IMR-90 (cell line): ENCODE measurements at regions not wholly inside any gene's neighbourhood (a gene's known extent, or its start where the extent isn't known, plus 50 kb on each side); places are given as distances from the start of the nearest gene placed in this dataset.

Experiments used
- ATAC-seq: fragments of 200-7000 bp; cut with Tn5 transposase; 2 replicates; pipeline ENCODE4 v1.9.1; 2020; ENCODE audit warnings: low read depth, mild to moderate bottlenecking, moderate library complexity
- BruUV-seq: library from RNA; stranded (reverse); fragments of 400-500 nt; replicated peaks from 2 replicates; lab custom pipeline; 2021; lab: Mats Ljungman, UMichigan
- CTCF ChIA-PET: fragments of 300-600 bp; formaldehyde crosslinking; extraction: SDS; loops from one replicate; lab custom pipeline; 2021; ENCODE audit warnings: antibody characterized with exemption; lab: Yijun Ruan, JAX
- POLR2A ChIA-PET: fragments of 300-600 bp; sonication (Branson Sonifier 250); formaldehyde crosslinking; loops from one replicate; lab custom pipeline; 2022; ENCODE audit warnings: antibody characterized with exemption; ENCODE audit not compliant: unreplicated experiment; lab: Charles Lee
- DNase-seq: peaks from one replicate; pipeline ENCODE4 v3.0.0; 2013
- H2AFZ ChIP-seq: replicated peaks from 2 replicates; pipeline ENCODE3; 2013; ENCODE audit warnings: low read length, mild to moderate bottlenecking; ENCODE audit not compliant: poor library complexity
- H2AK5ac ChIP-seq: 2 replicates; pipeline ENCODE4 v1.6.1; 2013; ENCODE audit warnings: low read depth, low read length, inconsistent platforms
- H2AK9ac ChIP-seq: replicated peaks from 2 replicates; pipeline ENCODE3; 2013; ENCODE audit warnings: mild to moderate bottlenecking, low read depth, low read length, moderate library complexity; ENCODE audit not compliant: poor library complexity
- H2BK120ac ChIP-seq: 2 replicates; pipeline ENCODE4 v1.6.1; 2013; ENCODE audit warnings: low read depth, low read length, inconsistent platforms
- H2BK15ac ChIP-seq: 3 replicates; pipeline ENCODE4 v1.6.1; 2013; ENCODE audit warnings: low read depth, low read length, inconsistent platforms
- H2BK20ac ChIP-seq: 2 replicates; pipeline ENCODE4 v1.6.1; 2013; ENCODE audit warnings: low read depth, mild to moderate bottlenecking, inconsistent platforms, low read length, moderate library complexity
- H2BK5ac ChIP-seq: 2 replicates; pipeline ENCODE4 v1.6.1; 2013; ENCODE audit warnings: mild to moderate bottlenecking, low read depth, low read length, inconsistent platforms; ENCODE audit not compliant: poor library complexity, severe bottlenecking
- H3K14ac ChIP-seq: replicated peaks from 2 replicates; pipeline ENCODE4 v1.6.1; 2013; ENCODE audit warnings: low read depth, low read length, inconsistent platforms
- H3K18ac ChIP-seq: 2 replicates; pipeline ENCODE4 v1.6.1; 2013; ENCODE audit warnings: low read depth, low read length, control low read depth
- H3K23ac ChIP-seq: 2 replicates; pipeline ENCODE4 v1.6.1; 2013; ENCODE audit warnings: low read depth, low read length, inconsistent platforms
- H3K27ac ChIP-seq: 2 replicates; pipeline ENCODE4 v1.5.1; 2013; ENCODE audit warnings: mild to moderate bottlenecking, control low read depth, low read length; ENCODE audit not compliant: insufficient read depth
- H3K27me3 ChIP-seq: 2 replicates; pipeline ENCODE4 v1.6.1; 2013; ENCODE audit warnings: low read length; ENCODE audit not compliant: control insufficient read depth, insufficient read depth
- H3K36me3 ChIP-seq: 2 replicates; pipeline ENCODE4 v1.6.1; 2013; ENCODE audit warnings: low read length, mixed read lengths; ENCODE audit not compliant: control insufficient read depth, insufficient read depth
- H3K4ac ChIP-seq: 2 replicates; pipeline ENCODE4 v1.6.1; 2013; ENCODE audit warnings: low read depth, low read length, inconsistent platforms
- H3K4me1 ChIP-seq: 2 replicates; pipeline ENCODE4 v1.6.1; 2013; ENCODE audit warnings: low read length, mixed read lengths; ENCODE audit not compliant: control insufficient read depth, insufficient read depth
- H3K4me2 ChIP-seq: 2 replicates; pipeline ENCODE4 v1.6.1; 2013; ENCODE audit warnings: low read depth, mild to moderate bottlenecking, control low read depth, low read length, moderate library complexity
- H3K4me3 ChIP-seq: 2 replicates; pipeline ENCODE4 v1.5.1; 2013; ENCODE audit warnings: low read depth, mild to moderate bottlenecking, control low read depth, low read length, moderate library complexity; ENCODE audit not compliant: insufficient read depth
- H3K56ac ChIP-seq: 2 replicates; pipeline ENCODE4 v1.6.1; 2013; ENCODE audit warnings: low read length, inconsistent platforms; ENCODE audit not compliant: insufficient read depth; ENCODE audit errors: extremely low read depth
- H3K79me1 ChIP-seq, 2 experiments: 2 replicates each; pipeline ENCODE4 v1.6.1; 2013; ENCODE audit warnings: low read length in 2 of 2, inconsistent platforms in 1 of 2, low read depth in 1 of 2
- H3K9ac ChIP-seq: 2 replicates; pipeline ENCODE4 v1.6.1; 2013; ENCODE audit warnings: low read depth, low read length, control low read depth
- H3K9me1 ChIP-seq: 2 replicates; pipeline ENCODE4 v1.6.1; 2013; ENCODE audit warnings: low read length, inconsistent platforms; ENCODE audit not compliant: insufficient read depth
- H3K9me3 ChIP-seq: 2 replicates; pipeline ENCODE4 v1.6.1; 2013; ENCODE audit warnings: low read length; ENCODE audit not compliant: control insufficient read depth, insufficient read depth
- H4K20me1 ChIP-seq: 2 replicates; pipeline ENCODE4 v1.6.1; 2013; ENCODE audit warnings: low read length, inconsistent platforms; ENCODE audit not compliant: insufficient read depth
- H4K5ac ChIP-seq: 2 replicates; pipeline ENCODE4 v1.6.1; 2013; ENCODE audit warnings: mild to moderate bottlenecking, low read depth, low read length, control low read depth
- H4K8ac ChIP-seq, 2 experiments: 2 replicates each; pipeline ENCODE4 v1.6.1; 2013; ENCODE audit warnings: low read depth in 2 of 2, low read length in 2 of 2, control low read depth in 1 of 2, inconsistent platforms in 1 of 2
- H4K91ac ChIP-seq: 2 replicates; pipeline ENCODE4 v1.6.1; 2013; ENCODE audit warnings: low read depth, low read length, inconsistent platforms; ENCODE audit not compliant: insufficient read depth
- CEBPB ChIP-seq: IDR thresholded peaks from 2 replicates; pipeline ENCODE4 v1.6.1; 2012; ENCODE audit warnings: low read depth, low read length, improper control_type of control experiment
- CHD1 ChIP-seq: IDR thresholded peaks from 2 replicates; pipeline ENCODE4 v1.6.1; 2012; ENCODE audit warnings: low read depth, low read length, improper control_type of control experiment
- ELK1 ChIP-seq: fragments of 150-350 bp; IDR thresholded peaks from 2 replicates; pipeline ENCODE4 v1.6.1; 2016; ENCODE audit warnings: low read depth, mild to moderate bottlenecking, low read length, moderate library complexity, borderline replicate concordance
- FOS ChIP-seq: fragments of 150-350 bp; IDR thresholded peaks from 2 replicates; pipeline ENCODE4 v1.6.1; 2016; ENCODE audit warnings: low read depth, low read length
- POLR2A ChIP-seq: IDR thresholded peaks from 2 replicates; pipeline ENCODE4 v1.6.1; 2012; ENCODE audit warnings: mild to moderate bottlenecking, low read depth, low read length
- RFX5 ChIP-seq: IDR thresholded peaks from 2 replicates; pipeline ENCODE4 v1.8.0; 2012; ENCODE audit warnings: low read depth, mild to moderate bottlenecking, low read length, moderate library complexity
- SMC3 ChIP-seq: fragments of 150-350 bp; IDR thresholded peaks from 2 replicates; pipeline ENCODE4 v1.6.1; 2016; ENCODE audit warnings: low read depth, mild to moderate bottlenecking, antibody characterized with exemption, low read length, moderate library complexity
- USF2 ChIP-seq: fragments of 150-350 bp; IDR thresholded peaks from 2 replicates; pipeline ENCODE4 v1.6.1; 2017; ENCODE audit warnings: mild to moderate bottlenecking, antibody characterized with exemption, low read length, low read depth
- WGBS, 2 experiments: methylation state at CpG; one replicate each; pipeline versions ENCODE4 v1.1.5 to v1.1.7; 2013; ENCODE audit warnings: missing lambda C conversion rate in 2 of 2; ENCODE audit not compliant: insufficient read length in 1 of 2; ENCODE audit errors: extremely low coverage in 2 of 2; 5-methylcytosine and 5-hydroxymethylcytosine counted together
- dilution Hi-C: fragments of 300-500 bp; cut with HindIII; formaldehyde crosslinking; loops from one replicate; pipeline ENCODE4 v1.14.3; 2018; ENCODE audit warnings: low sequenced_read_pairs; ENCODE audit not compliant: unreplicated experiment
- in situ Hi-C: fragments of 300-500 bp; cut with MboI; formaldehyde crosslinking; loops from 3 replicates; pipeline ENCODE4 v1.14.3; 2019; ENCODE audit warnings: low sequenced_read_pairs, inconsistent platforms, mixed read lengths
- intact Hi-C: fragments of 100-400 bp; cut with micrococcal nuclease; formaldehyde crosslinking; loops from 2 replicates; pipeline ENCODE4 v1.10.0; 2022

GRCh38 chr4:31068257-31069075 lies 348.3 kb downstream of the PCDH7 start:
- DNase-seq = peak; percentile 29
- ChIA-PET POLR2A (no interaction called here), CTCF (interaction anchor here (0.6 kb wide), 1 partner anchor 205 kb away, joined by 3 read pairs; no protein-coding TSS in a partner anchor)
- Histone ChIP-seq H2AFZ (no peak overlapping the region), H3K9me1 (no peaks in the 10 kb centered on the region), H3K18ac (no peak overlapping the region), H3K4ac (no peak overlapping the region), H3K4me2 (no peak overlapping the region), H3K27ac (no peak overlapping the region), H2AK9ac (no peak overlapping the region), H4K20me1 (no peaks in the 10 kb centered on the region), H3K9ac (no peak overlapping the region), H2AK5ac (no peak overlapping the region), H4K5ac (no peak overlapping the region), H3K79me1 (no peaks in the 10 kb centered on the region), H3K36me3 (no peaks in the 10 kb centered on the region), H2BK120ac (no peak overlapping the region), H4K91ac (no peak overlapping the region), H3K27me3 (no peaks in the 10 kb centered on the region), H4K8ac (no peak overlapping the region), H3K4me3 (no peak overlapping the region), H3K56ac (no peak overlapping the region; the same call in 1 of the 2 replicates), H3K9me3 (no peaks in the 10 kb centered on the region), H3K14ac (no peak overlapping the region), H3K23ac (no peak overlapping the region), H3K4me1 (no peaks in the 10 kb centered on the region), H2BK5ac (no peak overlapping the region), H2BK20ac (no peak overlapping the region), H2BK15ac (no peak overlapping the region)
- 100% methylated on average over 1 of the region's 11 CpGs; no CpG with 5 or more reads in 1 of the 2 experiments for WGBS, 2 experiments
- intact Hi-C loops = no loop called here
- TF ChIP-seq CHD1 (no peak), SMC3 (no peak), USF2 (no peak), RFX5 (no peak), FOS (no peak), CEBPB (no peak), POLR2A (no peak), ELK1 (no peak)
- in situ Hi-C loops = no loop called here
- dilution Hi-C loops = no loop called here
- ATAC-seq = peak; percentile 48; the same call in 1 of the 2 replicates
- no TSS peak for BruUV-seq
